SW480 (cell line): ENCODE measurements at regions not wholly inside any gene's neighbourhood (a gene's known extent, or its start where the extent isn't known, plus 50 kb on each side); places are given as distances from the start of the nearest gene placed in this dataset.

ENCODE experiments used
- DNase-seq: peaks from one replicate; pipeline ENCODE4 v3.0.0-alpha.2; 2016; ENCODE audit warnings: low spot score

DNA sequence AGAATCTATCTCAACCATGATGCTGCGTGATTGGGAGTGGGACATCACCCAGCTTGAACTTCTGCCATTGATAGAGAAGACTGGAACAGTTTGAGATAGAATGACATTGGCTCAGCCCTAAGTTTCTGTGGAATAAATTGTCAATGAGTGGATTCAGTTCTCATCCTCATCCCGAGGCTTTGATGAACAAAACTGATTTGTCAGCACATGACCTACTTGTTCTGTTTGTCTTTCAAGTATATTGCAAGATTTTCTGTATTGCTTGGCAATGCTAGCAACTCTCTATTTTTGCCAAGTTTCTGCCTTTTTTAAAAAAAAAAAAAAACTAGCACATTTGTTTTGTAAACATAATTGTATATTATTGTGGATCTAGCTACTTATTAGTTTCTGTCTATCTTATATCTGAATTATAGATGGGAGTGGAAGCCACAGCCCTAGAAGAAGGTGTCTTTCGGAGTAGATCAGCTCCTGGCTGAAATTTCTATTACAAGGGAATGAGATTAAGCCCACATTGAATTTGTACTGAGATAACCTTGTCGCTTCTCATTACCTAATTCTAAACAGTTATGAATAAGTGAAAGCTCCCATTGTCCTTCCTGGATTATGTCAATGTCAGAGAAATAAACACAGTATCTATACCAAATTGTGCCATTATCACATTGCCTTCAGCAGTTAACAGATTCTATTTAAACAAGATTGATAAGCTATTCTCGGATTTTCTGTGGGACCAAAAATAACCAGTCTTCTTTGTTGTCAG, 166.1 kb downstream of the TNFSF13B start:
- no peak for DNase-seq

DNA sequence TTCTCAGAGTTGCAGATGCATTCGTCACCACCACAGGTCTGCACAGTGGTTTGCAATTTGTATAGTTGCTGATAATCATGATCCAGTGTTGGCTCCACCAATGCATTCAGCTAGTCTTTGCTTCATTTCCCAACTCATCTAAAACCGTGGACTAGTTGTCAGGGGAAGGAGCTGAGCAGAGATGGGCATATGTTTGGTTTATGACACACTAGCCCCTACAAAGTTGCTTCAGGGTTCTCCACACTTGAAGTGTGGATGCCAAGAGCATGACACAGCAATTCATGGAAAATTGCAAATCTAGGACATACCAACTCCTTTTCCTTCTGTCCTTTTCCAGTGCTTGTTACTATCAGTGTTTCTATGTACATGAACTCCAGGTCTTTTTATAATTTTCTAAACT, 168.0 kb downstream of the TNFSF13B start:
- DNase-seq, result no peak

DNA sequence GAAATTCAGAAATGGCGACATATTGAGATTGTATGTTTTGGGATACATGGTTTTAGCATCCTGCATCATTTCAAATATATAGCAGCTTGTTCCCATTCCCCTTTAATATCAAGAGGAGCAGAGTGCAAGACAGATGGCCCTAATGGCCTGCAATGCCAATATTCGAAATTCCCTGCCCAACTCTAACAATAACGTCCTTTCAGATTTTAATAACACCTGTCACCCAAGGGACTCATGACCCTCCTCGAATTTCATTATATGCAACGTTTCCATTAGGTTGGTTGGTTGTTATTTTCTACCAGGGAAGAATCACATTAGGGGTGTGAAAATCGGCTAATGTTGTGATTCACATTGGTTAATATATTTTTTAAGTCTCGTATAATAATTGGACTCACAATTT, 170.0 kb downstream of the TNFSF13B start:
- DNase-seq, result no peak

DNA sequence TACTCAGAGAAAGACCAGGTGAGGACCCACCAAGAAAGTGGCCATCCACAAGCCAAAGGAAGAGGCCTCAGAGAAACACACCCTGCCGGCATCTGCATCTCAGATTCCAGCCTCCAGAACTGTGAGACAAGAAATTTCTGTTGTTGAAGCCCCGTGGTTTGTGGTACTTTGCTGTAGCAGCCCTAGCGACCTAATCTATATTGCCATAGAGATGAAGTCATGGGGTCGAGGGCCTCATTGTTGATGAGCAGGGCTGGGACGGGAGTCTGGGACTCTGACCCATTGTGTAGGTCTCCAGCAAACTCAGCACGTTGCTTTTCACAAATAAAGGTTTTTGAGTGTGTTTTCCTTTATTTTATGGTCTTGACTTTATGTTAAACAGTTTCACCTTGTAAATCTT, 174.9 kb downstream of the TNFSF13B start:
- no peak for DNase-seq

DNA sequence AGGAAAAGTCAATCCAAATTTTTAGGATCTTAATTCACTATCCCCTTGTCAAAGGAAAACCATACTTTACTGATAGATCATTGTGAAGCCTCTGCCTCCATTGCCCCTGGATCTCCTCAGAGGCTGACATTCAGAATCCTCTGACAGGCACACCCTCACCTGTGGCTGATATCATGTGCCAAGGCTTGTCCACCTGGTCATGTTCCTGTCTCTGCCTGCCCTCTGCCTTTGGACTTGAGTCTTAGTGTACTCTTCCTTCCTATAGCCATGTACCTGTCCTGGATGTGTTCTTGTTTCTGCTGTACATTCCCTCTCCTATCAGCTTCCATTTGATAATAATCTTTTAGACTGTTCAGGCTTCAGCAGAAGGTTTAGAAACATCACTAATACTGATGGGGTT, 179.4 kb downstream of the TNFSF13B start:
- no peak for DNase-seq

DNA sequence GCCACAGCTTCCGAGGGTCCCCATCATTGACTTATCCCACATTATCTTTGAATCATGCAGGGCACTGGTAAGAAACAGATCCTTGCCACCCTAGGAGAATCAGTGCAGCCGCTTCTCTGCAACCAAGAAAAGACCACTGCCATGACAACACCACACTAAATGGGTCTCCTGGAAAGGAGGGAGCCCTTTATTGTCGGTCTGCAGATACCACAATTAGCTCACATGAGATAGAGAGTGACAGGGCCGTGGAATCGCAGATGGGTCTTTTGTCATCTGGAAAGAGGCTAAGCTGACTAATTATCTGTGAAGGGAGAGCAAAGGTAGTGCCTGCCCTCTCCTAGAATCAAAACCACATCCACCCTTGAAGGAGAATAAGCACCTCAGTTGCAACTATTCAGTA, 178.3 kb upstream of the MYO16 start:
- no peak for DNase-seq

DNA sequence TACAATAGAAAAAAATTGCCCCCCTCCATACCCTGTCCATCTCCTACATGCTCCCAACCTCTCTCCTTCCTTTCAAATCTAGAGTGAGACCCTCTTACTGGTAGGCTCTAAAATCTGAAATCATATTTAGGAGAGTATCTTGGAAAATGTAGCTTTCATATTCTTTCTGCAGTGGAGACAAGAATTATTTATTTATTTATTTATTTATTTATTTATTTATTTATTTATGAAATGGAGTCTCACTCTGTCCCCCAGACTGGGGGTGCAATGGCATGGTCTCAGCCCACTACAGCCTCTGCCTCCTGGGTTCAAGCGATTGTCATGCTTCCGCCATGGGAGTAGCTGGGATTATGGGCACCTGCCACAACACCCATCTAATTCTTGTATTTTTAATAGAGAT, 174.1 kb upstream of the MYO16 start:
- DNase-seq, result no peak

DNA sequence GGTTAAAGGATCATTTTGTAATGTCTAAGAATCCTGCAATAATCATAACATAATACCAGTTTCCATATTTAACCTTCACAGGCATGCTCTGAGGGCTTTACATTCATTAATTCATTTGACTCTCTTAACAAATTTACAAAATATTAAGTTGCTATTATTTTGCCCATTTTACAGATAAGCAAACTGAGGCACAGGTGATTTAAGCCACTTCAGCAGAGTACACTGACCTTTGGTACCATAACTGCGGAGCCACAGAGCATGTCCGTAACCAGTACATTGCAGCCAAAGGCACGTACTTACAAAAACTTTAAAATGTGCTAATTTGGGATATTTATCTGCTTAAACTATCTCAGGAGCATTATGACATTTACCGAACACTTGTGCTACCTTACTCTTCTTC, 169.4 kb upstream of the MYO16 start:
- DNase-seq, result no peak

DNA sequence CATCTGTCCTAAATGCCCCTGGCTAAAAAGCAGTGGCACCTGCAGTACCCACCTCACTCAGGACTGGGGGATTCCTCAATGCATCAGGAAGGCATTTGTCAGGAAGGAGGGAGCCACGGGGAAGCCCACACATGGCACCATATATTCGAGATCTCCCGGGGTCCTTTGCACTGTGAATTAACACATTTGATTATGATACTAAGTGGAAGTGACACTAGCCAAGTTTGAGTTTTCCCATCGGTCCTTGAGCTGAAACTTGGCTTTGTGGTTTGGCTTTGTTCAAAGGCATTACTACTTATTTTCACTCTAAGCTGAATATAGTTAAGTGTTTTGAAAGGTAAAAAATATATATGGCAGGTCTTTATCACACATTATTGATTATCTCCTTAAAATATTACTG, 168.7 kb upstream of the MYO16 start:
- DNase-seq, result no peak

DNA sequence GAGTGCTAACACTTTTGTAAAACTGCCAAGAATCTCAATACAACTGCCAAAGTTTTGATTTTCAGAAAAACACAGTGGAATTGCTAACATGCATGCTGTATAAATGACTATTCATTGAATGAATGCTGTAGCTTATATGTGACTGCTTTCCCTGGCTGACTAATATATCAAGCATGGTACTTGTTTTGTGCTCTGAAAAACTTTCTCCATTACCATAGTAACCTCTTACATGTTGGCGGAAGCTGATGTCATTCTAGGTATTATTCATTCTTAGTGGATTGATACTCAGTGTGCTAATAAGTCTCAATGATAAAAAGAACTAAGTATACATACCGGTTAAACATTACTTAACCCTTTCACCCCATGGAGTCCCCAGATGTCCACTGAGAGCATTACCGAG, 166.1 kb upstream of the MYO16 start:
- DNase-seq, result no peak

DNA sequence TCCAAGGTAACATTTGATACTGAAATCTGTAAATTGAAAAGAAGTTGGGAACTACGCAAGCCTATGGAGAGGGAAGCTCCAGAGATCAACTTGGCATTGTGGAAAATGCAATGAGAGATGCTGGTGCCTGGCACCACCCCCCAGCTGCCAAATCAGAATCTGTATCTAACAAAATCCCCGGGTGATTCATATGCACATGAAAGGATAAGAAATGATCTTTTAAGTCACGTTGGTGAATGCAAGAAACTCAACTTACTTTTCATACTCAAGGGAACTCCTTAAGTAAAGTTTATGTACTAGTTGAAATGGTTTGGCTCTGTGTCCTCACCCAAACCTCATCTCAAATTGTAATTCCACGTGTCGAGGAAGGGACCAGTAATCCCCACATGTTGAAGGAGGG, 158.5 kb upstream of the MYO16 start:
- no peak for DNase-seq

DNA sequence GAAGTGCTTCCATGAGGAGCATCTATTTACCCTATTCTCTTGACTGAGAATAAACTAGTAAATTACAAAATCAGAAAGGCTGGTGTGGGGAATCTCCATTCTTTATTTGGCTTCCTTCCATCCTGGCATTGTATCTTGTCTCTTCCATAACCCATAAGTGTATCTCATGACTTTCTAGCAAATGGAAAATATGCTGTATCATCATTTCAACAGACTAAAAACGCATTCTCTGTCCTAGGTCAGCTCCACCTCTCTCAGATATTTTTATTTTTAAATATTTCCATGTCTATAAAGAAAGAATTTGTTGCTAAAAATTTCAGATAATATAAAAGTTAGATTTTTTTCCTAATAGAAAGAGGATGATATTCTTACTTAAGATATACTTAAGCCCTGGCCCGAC, 154.2 kb upstream of the MYO16 start:
- no peak for DNase-seq

DNA sequence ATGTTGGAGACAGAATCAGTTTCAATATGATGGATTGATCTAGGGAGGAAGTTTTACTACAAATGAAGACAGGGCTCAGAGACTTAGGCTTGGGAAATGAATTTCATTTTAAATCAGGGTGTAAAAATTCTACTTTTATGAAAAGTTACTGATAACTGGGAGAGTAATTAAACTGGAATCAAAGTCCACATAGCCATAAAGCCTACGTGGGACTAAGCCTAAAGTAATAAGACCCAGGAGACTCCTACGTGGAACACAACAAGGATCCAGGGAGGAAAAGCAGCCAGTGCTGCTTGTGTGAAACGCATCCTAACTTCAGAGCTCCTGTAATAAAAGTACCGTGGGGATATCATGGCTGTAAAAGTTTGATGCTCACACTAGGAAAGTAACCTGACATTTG, 152.0 kb upstream of the MYO16 start:
- no peak for DNase-seq

DNA sequence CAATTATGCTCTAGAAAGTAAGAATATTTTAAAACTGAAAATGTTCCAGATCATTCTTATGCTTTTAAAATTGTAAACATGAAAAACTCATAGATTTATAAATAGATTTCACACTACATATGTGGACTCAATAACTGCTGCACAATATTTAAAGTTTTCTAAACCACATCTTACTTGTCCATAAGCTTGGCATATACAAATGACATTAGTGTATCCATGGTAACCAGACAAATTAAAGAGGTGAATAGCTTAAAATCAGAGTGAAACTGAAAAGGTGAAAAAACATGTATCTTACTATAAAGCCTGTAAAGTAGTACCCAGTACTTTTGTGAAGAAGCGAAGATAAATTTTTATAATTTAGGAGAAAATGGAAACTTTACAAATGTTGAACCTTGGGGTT, 151.2 kb upstream of the MYO16 start:
- no peak for DNase-seq

DNA sequence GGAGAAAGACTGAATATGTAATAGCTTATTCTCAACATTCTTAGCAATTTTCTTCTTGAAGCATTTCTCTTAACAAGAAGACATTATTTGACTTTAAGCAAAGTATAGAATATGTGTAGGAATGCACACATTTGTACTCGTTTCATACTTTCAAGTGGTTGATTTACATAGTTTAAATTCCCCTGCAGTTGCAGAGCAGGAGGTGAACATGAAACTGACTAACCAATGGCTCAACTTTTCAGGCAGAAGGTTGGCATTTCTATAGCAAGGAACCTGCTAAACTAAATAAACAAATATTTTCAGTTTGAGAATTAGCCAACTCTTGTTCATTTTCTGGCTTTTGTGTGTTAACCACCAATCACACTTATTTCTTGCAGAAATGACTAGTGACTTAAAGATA, 145.4 kb upstream of the MYO16 start:
- DNase-seq, result no peak

DNA sequence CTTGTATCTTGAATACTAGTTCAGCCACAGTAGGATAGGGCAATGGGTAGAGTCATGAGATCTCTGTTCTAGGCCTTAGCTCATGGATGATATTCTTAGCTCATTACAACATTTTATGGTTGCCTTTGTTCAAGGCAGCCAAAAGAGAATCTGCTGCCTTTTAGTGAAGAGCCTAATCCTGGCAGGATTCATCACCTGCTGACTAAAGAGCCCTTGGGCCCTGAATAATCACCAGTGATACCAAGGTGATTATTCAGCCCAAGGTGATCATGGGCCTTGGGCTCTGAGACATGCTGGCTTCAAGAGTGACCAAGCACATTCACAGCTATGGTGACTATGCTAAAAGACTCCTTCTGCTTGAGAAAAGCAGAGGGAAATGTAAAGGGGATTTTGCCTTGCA, 143.3 kb upstream of the MYO16 start:
- DNase-seq, result no peak

DNA sequence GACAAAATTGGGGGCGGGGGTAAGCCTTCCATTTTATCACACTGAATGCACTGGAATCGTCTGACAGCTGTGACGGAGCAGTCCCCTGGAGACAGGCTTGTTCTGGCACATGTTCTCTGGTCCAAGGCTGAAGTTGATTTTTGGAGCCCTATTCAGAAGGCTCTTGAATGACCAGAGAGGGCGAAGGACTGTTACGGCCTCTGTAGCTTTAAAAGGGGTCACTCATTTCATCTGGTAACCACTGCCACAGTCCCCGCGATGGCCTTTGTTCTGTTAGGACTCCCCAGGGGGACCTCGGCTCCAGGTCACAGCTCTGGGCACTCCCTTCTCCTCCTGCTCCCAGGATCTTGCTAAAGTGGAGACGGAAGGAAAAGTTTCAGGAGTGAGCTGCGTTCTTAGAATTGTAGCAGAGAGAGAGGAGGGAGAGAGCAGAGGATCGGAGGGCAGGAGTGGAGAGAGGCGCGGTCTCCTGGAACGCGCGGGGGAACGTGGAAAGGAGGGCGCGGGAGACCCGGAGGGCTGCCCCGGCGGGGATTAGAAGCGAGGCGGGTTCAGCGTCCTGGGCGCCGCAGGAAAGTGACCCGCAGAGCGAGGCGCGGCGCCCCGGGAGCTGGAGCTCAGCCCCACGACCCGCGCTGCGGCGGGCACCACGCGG, 134.3 kb upstream of the MYO16 start:
- no peak for DNase-seq

DNA sequence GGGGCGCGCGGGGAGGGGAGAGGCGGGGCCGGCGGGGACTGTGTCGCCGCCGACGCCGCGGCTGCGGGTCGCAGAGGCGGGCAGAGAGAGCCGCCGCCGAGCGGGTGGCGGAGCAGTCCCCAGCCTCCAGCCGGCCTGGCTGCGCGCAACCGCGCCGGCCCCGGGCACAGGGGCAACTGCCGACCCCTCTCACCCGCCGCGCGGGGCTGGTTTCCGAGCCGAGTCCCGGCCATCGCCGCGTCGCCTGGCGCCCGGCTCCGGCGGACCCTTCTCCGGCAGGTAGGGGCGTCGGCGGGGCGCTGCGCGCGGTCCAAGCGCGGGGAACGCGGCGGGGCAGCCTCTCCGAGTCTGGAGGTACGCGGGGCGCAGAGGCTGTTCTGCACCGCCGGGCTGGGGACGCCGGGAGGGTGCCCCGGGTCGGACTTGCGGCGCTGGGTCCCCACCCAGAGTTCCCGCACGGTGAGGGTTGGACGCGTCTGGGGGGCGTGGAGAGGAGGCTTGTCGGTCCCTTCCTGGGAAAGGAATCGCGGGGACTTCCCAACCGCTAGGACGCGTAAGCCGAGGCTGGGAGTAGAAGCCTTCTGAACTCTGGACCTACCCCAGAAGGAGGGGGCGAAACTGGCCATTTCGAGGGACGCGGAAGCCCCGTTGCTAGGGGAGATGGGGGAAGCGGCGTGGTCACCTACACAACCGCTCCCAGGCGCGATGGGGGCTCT, 133.6 kb upstream of the MYO16 start:
- DNase-seq, result no peak

DNA sequence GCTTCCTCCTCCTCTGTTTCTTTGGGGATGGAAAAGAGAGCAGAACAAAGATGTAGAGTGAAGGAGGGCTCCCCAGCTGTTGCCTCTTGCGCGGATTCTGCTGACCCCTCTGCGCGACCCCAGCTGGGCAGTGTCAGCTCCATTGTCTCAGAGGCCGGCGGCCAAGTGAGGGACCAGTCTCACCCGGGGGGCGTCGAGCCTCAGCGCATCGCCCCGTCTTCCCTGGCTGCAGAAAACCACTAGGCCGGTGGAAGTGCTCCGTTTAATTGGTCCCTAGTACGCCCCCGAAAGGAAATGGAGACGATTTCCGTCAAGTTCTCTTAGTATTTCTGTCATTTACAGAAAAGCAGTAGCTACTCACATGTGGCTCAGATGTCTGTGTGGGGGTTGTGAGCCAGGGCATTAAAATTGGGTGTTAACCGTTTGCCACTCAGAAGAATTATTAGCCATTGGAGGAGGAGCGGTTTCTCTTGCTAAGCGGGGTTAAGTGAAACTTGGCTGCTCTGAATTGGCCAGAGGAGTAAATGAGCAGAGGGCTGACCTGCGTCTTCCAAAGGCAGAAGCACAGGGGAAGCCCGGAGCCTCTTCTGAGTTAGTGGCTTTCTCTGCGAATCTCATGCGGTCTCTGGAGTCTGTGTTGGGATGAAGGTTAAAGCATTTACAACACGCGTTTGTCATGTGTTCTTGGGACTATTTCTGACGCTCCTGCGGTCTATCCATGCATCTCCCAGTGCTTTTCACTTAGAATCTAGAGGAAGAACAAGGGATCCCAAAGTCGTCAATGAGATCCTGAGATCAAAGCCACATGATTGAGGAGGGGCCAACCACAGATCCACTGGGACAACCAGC, 132.8 kb upstream of the MYO16 start:
- no peak for DNase-seq

DNA sequence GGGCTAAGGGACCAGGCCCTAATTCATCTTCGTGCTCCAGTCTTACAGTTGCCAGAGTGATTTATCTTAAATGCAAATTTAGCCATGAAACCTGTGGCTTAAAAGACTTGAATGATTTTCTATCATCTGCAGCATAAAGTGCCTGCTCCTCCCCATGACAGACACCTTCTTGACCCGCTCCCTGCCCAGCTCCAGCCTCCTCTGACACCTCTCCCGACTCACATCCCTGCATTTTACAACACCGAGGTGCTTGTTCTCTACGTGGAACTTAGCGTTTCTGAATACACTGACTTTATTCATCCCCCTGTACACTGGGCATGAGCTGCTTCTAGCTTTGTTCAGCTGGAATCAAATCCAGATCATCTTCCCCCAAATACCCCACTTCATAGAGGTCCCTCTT, 128.7 kb upstream of the MYO16 start:
- DNase-seq, result no peak

DNA sequence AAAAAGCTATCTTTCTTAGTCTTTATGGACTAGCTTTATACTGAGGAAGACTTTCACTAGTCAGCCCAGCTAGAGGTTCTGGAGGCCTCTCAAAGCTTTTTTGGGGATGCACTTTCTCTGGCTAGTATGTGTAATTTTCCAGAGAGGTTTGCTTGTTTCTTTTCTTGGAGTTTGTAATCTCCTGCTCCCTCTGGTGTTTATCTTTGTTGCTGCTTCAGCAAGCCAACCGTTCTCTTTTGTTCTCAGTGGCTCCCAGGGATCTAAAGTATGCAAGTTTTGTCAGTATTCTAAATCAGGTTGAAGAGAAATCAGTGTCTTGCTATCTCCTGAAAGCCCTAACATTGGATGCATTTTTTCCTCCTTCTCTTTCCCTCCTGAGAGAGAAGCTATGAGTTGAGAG, 121.1 kb upstream of the MYO16 start:
- peak; percentile 6 for DNase-seq

DNA sequence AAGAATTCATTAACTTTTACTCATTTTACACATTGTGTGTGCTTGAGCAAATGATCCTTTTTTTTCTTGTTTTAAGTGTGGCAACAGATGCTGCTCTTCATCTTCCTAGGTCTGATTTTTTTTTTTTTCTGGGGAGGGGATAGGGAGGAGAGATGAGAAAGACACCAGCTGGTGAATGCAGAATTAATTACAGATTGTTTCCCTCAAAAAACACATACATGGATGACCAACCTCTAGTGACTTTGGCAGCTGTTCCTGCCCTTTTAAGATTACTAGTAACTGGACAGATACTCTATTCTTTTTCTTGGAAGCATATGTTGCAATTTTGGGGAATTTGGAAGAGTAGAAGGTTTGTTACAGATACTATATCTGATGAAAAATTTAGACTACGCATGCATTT, 103.6 kb upstream of the MYO16 start:
- DNase-seq, result no peak

DNA sequence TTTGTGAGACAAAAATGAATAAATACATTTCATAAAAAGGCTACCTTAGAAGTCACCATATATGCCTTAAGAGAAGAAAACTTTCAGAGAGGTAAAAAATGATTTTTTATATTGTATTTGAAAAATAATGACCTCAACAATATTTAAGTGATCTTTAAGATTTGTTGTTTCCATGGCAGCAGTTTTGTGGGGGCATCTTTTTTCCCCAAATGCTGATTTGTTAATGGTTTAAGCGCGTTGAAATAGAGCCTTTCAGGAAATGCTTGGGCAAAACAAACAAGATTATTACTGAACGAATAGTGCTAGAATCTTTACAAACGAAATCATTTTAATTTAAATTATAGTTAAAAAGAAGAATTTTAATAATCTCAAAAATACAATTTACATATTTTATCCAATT, 103.1 kb upstream of the MYO16 start:
- no peak for DNase-seq
